HG03066 (cell line): ENCODE measurements at regions not wholly inside any gene's neighbourhood (a gene's known extent, or its start where the extent isn't known, plus 50 kb on each side); places are given as distances from the start of the nearest gene placed in this dataset.

Source experiments
- ATAC-seq: cut with Tn5 transposase; IDR thresholded peaks from one replicate; pipeline ENCODE4 v1.9.1; 2021; ENCODE audit warnings: low read depth; ENCODE audit not compliant: unreplicated experiment

GRCh38 chr5:153429761-153430380 is 60.6 kb upstream of the GRIA1 start:
- ATAC-seq = peak; percentile 64

GRCh38 chr5:153432583-153432982 is 57.9 kb upstream of the GRIA1 start:
- ATAC-seq = no peak

DNA sequence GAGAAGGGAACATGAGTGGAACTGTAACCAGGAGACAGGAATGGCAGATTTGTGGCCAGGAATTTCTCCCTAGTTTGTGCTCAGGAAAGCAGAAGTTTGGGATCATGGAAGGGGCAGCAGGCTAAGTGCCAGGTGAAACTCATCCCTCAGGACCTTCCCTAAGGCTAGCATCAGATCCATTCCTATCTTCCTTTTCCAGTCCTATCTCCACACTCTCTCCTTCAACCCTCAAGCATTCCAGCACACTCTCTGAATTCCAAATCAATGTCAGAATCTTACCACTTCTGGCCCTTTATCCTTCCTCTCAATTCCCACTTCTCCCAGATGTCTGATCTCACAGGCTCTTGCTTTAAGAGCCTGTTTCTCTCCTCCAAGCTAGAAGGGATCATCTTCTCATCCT is 53.2 kb upstream of the GRIA1 start:
- no peak for ATAC-seq

GRCh38 chr5:153439130-153439529 is 51.3 kb upstream of the GRIA1 start:
- no peak for ATAC-seq
